ENCODE measurements at regions not wholly inside any gene's neighbourhood (a gene's known extent, or its start where the extent isn't known, plus 50 kb on each side); places are given as distances from the start of the nearest gene placed in this dataset.

GRCh38 chr17:13813347-13814240, 211.9 kb upstream of the HS3ST3A1 start:
- H3K4me1 ChIP-seq, result no peaks in the 10 kb centered on the region
- no peak overlapping the region for H3K27ac ChIP-seq (replicated peaks in 1 of 4)
- H3K27me3 ChIP-seq, result no peaks in the 10 kb centered on the region
- intact Hi-C loops (cut with DNase I), result no loop called here
- WGBS, result 67% methylated on average over 17 of the region's 17 CpGs
- no peaks in the 10 kb centered on the region for H3K36me3 ChIP-seq
- TF ChIP-seq POLR2A (IDR thresholded peaks at IDR 0.05; ENCODE audit: low read depth) (no peak), CTCF (IDR thresholded peaks at IDR 0.05) (no peak), EP300 (IDR thresholded peaks at IDR 0.05) (no peak)
- no peak overlapping the region for H3K4me3 ChIP-seq
- DNase-seq (ENCODE audit: extremely low spot score), result peak; percentile 82
- H3K9me3 ChIP-seq, result no peaks in the 10 kb centered on the region

GRCh38 chr17:13822700-13823099, 221.0 kb upstream of the HS3ST3A1 start:
- DNase-seq (ENCODE audit: extremely low spot score), result peak; percentile 26
- Histone ChIP-seq H3K36me3 (no peaks in the 10 kb centered on the region), H3K4me3 (no peak overlapping the region), H3K9me3 (no peaks in the 10 kb centered on the region), H3K27me3 (no peaks in the 10 kb centered on the region), H3K4me1 (no peaks in the 10 kb centered on the region), H3K27ac (replicated peaks in 1 of 4) (no peak overlapping the region)
- TF ChIP-seq CTCF (IDR thresholded peaks at IDR 0.05), result no peak
- TF ChIP-seq POLR2AphosphoS5 (IDR thresholded peaks at IDR 0.05), result no peak
- WGBS, result 70% methylated on average over 3 of the region's 3 CpGs
- intact Hi-C loops (cut with DNase I), result no loop called here

DNA sequence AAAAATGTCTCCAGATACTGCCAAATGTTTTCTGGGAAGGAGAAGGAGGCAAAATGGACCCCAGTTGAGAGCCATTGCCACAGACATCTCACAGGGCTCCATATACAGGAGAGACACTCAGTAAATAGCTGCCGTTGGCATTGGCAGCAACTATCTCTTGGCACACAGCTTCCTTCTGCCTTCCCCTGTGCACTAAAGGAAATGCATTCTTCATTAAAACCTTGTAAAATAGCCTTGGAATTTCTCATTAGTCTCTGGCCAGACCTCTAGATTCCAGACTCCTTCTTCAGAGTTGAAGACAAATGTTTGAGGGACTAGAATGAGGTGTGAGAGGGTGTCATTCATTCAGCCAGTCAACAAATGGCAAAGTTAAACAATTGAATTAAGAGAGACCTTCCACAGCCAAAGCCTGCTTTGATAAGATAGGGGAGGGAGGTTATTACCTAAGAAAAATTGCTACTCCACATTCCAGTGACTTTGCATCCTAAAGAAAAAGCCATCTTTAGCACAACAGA, 223.9 kb upstream of the HS3ST3A1 start:
- Histone ChIP-seq H3K27ac (replicated peaks in 1 of 4) (no peak overlapping the region), H3K4me3 (no peak overlapping the region), H3K9me3 (no peaks in the 10 kb centered on the region), H3K27me3 (no peaks in the 10 kb centered on the region), H3K36me3 (no peaks in the 10 kb centered on the region), H3K4me1 (peaks cover 0 to 8% (median 0%) of the 10 kb centered on the region in 4 donors)
- TF ChIP-seq POLR2A (IDR thresholded peaks at IDR 0.05; ENCODE audit: low read depth), result no peak
- TF ChIP-seq CTCF (IDR thresholded peaks at IDR 0.05), result no peak
- TF ChIP-seq POLR2AphosphoS5 (IDR thresholded peaks at IDR 0.05), result no peak
- TF ChIP-seq EP300 (IDR thresholded peaks at IDR 0.05), result no peak
- WGBS, result 64% methylated on average over 1 of the region's 1 CpG
- intact Hi-C loops (cut with DNase I), result no loop called here
- peak; percentile 5 for DNase-seq (ENCODE audit: extremely low spot score)

DNA sequence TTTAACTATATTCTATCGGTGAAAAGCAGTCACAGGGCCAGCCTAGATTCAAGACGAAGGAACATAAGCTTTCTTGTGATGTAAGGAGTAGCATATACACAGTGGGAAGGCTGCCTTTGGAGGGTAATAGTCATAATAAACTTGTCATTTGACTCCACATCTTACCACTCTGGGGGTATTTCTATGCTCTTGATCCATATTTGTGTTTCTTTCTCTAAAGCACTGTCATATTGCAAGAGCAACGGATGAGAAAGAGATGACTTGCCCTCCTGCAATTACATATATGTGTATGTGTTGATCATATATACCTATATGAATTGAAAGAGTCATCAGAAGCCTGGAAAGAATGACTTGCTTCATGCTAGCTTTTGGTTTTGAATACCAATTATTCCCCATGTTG, 225.4 kb upstream of the HS3ST3A1 start:
- no peaks in the 10 kb centered on the region for H3K27me3 ChIP-seq
- intact Hi-C loops (cut with DNase I), result no loop called here
- no peaks in the 10 kb centered on the region for H3K9me3 ChIP-seq
- peaks cover 0 to 8% (median 0%) of the 10 kb centered on the region in 4 donors for H3K4me1 ChIP-seq
- no peak overlapping the region for H3K27ac ChIP-seq (replicated peaks in 1 of 4)
- no peak for TF ChIP-seq POLR2A (IDR thresholded peaks at IDR 0.05; ENCODE audit: low read depth)
- TF ChIP-seq CTCF (IDR thresholded peaks at IDR 0.05), result no peak
- TF ChIP-seq POLR2AphosphoS5 (IDR thresholded peaks at IDR 0.05), result no peak
- TF ChIP-seq EP300 (IDR thresholded peaks at IDR 0.05), result no peak
- WGBS, result 79% methylated on average over 3 of the region's 3 CpGs
- no peaks in the 10 kb centered on the region for H3K36me3 ChIP-seq
- no peak for DNase-seq (ENCODE audit: extremely low spot score)
- H3K4me3 ChIP-seq, result no peak overlapping the region

All from esophagus muscularis mucosa (tissue), 4 donors.